ENCODE measurements at regions not wholly inside any gene's neighbourhood (a gene's known extent, or its start where the extent isn't known, plus 50 kb on each side); places are given as distances from the start of the nearest gene placed in this dataset.

GRCh38 chr9:82184524-82184923 is 196.0 kb downstream of the SPATA31D1 start:
- Mint-ChIP-seq H3K27ac (no peak overlapping the region), H3K4me3 (no peak overlapping the region), H3K27me3 (ENCODE audit: low read depth in 3 of 3) (peaks cover 0 to 2% (median 0%) of the 10 kb centered on the region in 3 donors), H3K4me1 (peaks cover 1% of the 10 kb centered on the region), H3K9me3 (peaks cover 0 to 6% (median 0%) of the 10 kb centered on the region in 7 donors), H3K36me3 (no peaks in the 10 kb centered on the region)
- H3K27me3 ChIP-seq (ENCODE audit: control insufficient read depth in 2 of 2, insufficient read depth in 2 of 2, low read length in 2 of 2): no peaks in the 10 kb centered on the region
- no peaks in the 10 kb centered on the region for H3K79me2 ChIP-seq (ENCODE audit: insufficient read depth, low read length)
- H3K36me3 ChIP-seq (replicated peaks in 1 of 2; ENCODE audit: control insufficient read depth in 1 of 2, insufficient read depth in 2 of 2, low read length in 2 of 2): no peaks in the 10 kb centered on the region
- DNase-seq: no peak
- no peaks in the 10 kb centered on the region for H3K4me1 ChIP-seq (ENCODE audit: control insufficient read depth in 1 of 2, insufficient read depth in 2 of 2, low read length in 2 of 2)
- intact Hi-C loops (cut with micrococcal nuclease): no loop called here
- WGBS (ENCODE audit: insufficient coverage): 83% methylated on average over 1 of the region's 3 CpGs
- no peaks in the 10 kb centered on the region for H4K20me1 ChIP-seq (ENCODE audit: insufficient read depth, low read length)
- H3K4me3 ChIP-seq (replicated peaks in 1 of 3; ENCODE audit: low read depth in 2 of 3, low read length in 3 of 3): no peak overlapping the region
- H2AFZ ChIP-seq (ENCODE audit: insufficient read depth, low read depth, low read length, poor library complexity, severe bottlenecking): no peak overlapping the region
- H3K27ac ChIP-seq (ENCODE audit: low read depth in 1 of 2, low read length in 2 of 2): no peak overlapping the region
- no peak for TF ChIP-seq CTCF (IDR thresholded peaks at IDR 0.05)
- no peak overlapping the region for H3K4me2 ChIP-seq (replicated peaks; ENCODE audit: extremely low read depth, low read length, poor library complexity, severe bottlenecking)
- H3K9ac ChIP-seq (ENCODE audit: insufficient read depth, low read length, poor library complexity, severe bottlenecking): no peak overlapping the region
- no peaks in the 10 kb centered on the region for H3K9me3 ChIP-seq (replicated peaks in 1 of 2; ENCODE audit: control insufficient read depth in 1 of 2, insufficient read depth in 1 of 2, low read length in 2 of 2)

GRCh38 chr9:82188817-82189216 is 200.2 kb downstream of the SPATA31D1 start:
- Histone ChIP-seq H3K27me3 (ENCODE audit: control insufficient read depth in 2 of 2, insufficient read depth in 2 of 2, low read length in 2 of 2) (no peaks in the 10 kb centered on the region), H3K9me3 (replicated peaks in 1 of 2; ENCODE audit: control insufficient read depth in 1 of 2, insufficient read depth in 1 of 2, low read length in 2 of 2) (peaks cover 0 to 6% of the 10 kb centered on the region in 2 donors), H3K4me1 (ENCODE audit: control insufficient read depth in 1 of 2, insufficient read depth in 2 of 2, low read length in 2 of 2) (peaks cover 0 to 4% of the 10 kb centered on the region in 2 donors), H3K4me3 (replicated peaks in 1 of 3; ENCODE audit: low read depth in 2 of 3, low read length in 3 of 3) (no peak overlapping the region), H3K4me2 (replicated peaks; ENCODE audit: extremely low read depth, low read length, poor library complexity, severe bottlenecking) (no peak overlapping the region), H4K20me1 (ENCODE audit: insufficient read depth, low read length) (no peaks in the 10 kb centered on the region), H2AFZ (ENCODE audit: insufficient read depth, low read depth, low read length, poor library complexity, severe bottlenecking) (no peak overlapping the region), H3K36me3 (replicated peaks in 1 of 2; ENCODE audit: control insufficient read depth in 1 of 2, insufficient read depth in 2 of 2, low read length in 2 of 2) (no peaks in the 10 kb centered on the region), H3K9ac (ENCODE audit: insufficient read depth, low read length, poor library complexity, severe bottlenecking) (no peak overlapping the region), H3K79me2 (ENCODE audit: insufficient read depth, low read length) (no peaks in the 10 kb centered on the region), H3K27ac (ENCODE audit: low read depth in 1 of 2, low read length in 2 of 2) (no peak overlapping the region)
- no peaks in the 10 kb centered on the region for H3K36me3 Mint-ChIP-seq
- intact Hi-C loops (cut with micrococcal nuclease): no loop called here
- H3K27ac Mint-ChIP-seq: no peak overlapping the region
- H3K27me3 Mint-ChIP-seq (ENCODE audit: low read depth in 3 of 3): peaks cover 0 to under 1% (median 0%) of the 10 kb centered on the region in 3 donors
- H3K4me3 Mint-ChIP-seq: no peak overlapping the region
- WGBS (ENCODE audit: insufficient coverage): no CpG with 5 or more reads among the region's 1 CpG
- TF ChIP-seq CTCF (IDR thresholded peaks at IDR 0.05): no peak
- DNase-seq: no peak
- peaks cover 14% of the 10 kb centered on the region for H3K4me1 Mint-ChIP-seq
- peaks cover 0 to 8% (median 3%) of the 10 kb centered on the region in 7 donors for H3K9me3 Mint-ChIP-seq

Data from CD14-positive monocyte (primary cell).